ENCODE measurements at regions not wholly inside any gene's neighbourhood (a gene's known extent, or its start where the extent isn't known, plus 50 kb on each side); places are given as distances from the start of the nearest gene placed in this dataset.
"Not testable (repeated sequence)": the region's sequence is repeated elsewhere in the genome, so short reads cannot be mapped to it uniquely, and the experiment has no call there.

DNA sequence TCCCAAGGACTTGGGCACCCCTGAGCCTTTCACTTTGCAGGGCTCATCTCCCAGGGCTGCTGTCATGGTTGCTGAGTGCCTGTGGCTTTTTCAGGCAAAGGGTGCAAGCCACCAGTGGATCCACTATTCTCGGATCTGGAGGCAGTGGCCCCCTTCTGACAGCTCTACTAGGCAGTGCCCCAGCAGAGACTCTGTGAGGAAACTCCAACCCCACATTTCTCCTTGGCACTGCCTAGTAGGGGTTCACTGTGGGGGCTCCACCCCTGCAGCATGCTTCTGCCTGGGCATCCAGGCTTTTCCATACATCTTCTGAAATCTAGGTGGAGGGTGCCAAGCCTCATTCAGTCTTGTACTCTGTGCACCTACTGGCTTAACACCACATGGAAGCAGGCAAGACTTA is 675.0 kb upstream of the MBL2 start:
- Histone ChIP-seq H2AFZ (ENCODE audit: low read length, unreplicated experiment) (no peak overlapping the region), H3K36me3 (ENCODE audit: insufficient read depth, low read length) (no peaks in the 10 kb centered on the region), H3K4me3 (ENCODE audit: low read depth, low read length) (no peak overlapping the region), H3K27ac (ENCODE audit: low read depth, low read length) (no peak overlapping the region), H3K27me3 (ENCODE audit: insufficient read depth, low read length) (no peaks in the 10 kb centered on the region), H3K79me2 (ENCODE audit: control insufficient read depth, insufficient read depth, low read length, unreplicated experiment) (no peaks in the 10 kb centered on the region), H3K4me1 (ENCODE audit: control insufficient read depth, insufficient read depth, low read length, unreplicated experiment) (no peaks in the 10 kb centered on the region)

DNA sequence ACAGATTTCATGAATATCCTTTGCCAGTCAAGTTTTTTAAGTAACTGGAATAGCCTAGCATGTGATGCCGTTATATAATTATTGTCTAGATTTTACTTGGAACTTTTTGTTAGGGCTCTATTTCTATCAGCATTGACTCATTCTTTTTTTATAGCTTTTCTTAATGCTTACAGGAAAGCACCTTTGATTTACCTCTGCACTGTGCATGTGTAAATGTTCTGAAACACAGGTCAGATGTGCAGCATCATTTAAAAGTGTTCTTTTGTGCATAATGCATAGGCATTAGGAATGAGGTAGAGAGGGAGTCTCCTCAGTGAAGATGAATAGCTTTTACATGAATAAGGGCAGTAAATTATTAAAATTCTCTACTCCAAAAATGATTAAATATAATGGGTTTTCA is 669.3 kb upstream of the MBL2 start:
- Histone ChIP-seq H3K4me3 (ENCODE audit: low read depth, low read length) (no peak overlapping the region), H3K27ac (ENCODE audit: low read depth, low read length) (no peak overlapping the region), H3K36me3 (ENCODE audit: insufficient read depth, low read length) (no peaks in the 10 kb centered on the region), H3K4me1 (ENCODE audit: control insufficient read depth, insufficient read depth, low read length, unreplicated experiment) (no peaks in the 10 kb centered on the region), H2AFZ (ENCODE audit: low read length, unreplicated experiment) (no peak overlapping the region), H3K27me3 (ENCODE audit: insufficient read depth, low read length) (no peaks in the 10 kb centered on the region), H3K79me2 (ENCODE audit: control insufficient read depth, insufficient read depth, low read length, unreplicated experiment) (no peaks in the 10 kb centered on the region)

GRCh38 chr10:53440601-53441000 is 668.0 kb upstream of the MBL2 start:
- H3K4me3 ChIP-seq (ENCODE audit: low read depth, low read length), result no peak overlapping the region
- H3K4me1 ChIP-seq (ENCODE audit: control insufficient read depth, insufficient read depth, low read length, unreplicated experiment), result no peaks in the 10 kb centered on the region
- no peaks in the 10 kb centered on the region for H3K79me2 ChIP-seq (ENCODE audit: control insufficient read depth, insufficient read depth, low read length, unreplicated experiment)
- H3K27me3 ChIP-seq (ENCODE audit: insufficient read depth, low read length), result no peaks in the 10 kb centered on the region
- H3K36me3 ChIP-seq (ENCODE audit: insufficient read depth, low read length), result no peaks in the 10 kb centered on the region
- no peak overlapping the region for H2AFZ ChIP-seq (ENCODE audit: low read length, unreplicated experiment)
- H3K27ac ChIP-seq (ENCODE audit: low read depth, low read length), result no peak overlapping the region

- H3K27me3 ChIP-seq (ENCODE audit: insufficient read depth, low read length); H3K79me2 ChIP-seq (ENCODE audit: control insufficient read depth, insufficient read depth, low read length, unreplicated experiment); H3K4me3 ChIP-seq (ENCODE audit: low read depth, low read length); H2AFZ ChIP-seq (ENCODE audit: low read length, unreplicated experiment); H3K36me3 ChIP-seq (ENCODE audit: insufficient read depth, low read length); H3K27ac ChIP-seq (ENCODE audit: low read depth, low read length); H3K4me1 ChIP-seq (ENCODE audit: control insufficient read depth, insufficient read depth, low read length, unreplicated experiment): not testable (repeated sequence)
Observed at GRCh38 chr10:53439075-53439474, 666.5 kb upstream of the MBL2 start.

DNA sequence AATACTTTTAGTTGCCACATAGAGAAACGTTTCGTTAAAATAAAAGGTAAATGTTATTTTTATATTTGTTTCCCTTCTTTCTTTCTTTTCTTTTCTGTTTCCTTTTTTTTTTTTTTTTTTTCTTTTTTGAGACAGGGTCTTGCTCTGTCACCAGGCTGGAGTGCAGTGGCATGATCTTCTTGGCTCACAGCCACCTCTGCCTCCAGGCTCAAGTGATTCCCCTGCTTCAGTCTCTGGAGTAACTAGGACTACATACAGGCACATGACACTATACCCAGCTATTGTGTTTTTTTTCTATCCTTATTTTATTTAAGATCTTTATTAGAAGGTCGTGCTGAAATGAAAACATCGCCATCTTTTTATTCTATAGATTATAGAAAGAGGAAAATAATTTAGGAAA is 661.8 kb upstream of the MBL2 start:
- no peak overlapping the region for H2AFZ ChIP-seq (ENCODE audit: low read length, unreplicated experiment)
- H3K36me3 ChIP-seq (ENCODE audit: insufficient read depth, low read length), result no peaks in the 10 kb centered on the region
- no peak overlapping the region for H3K27ac ChIP-seq (ENCODE audit: low read depth, low read length)
- H3K79me2 ChIP-seq (ENCODE audit: control insufficient read depth, insufficient read depth, low read length, unreplicated experiment), result no peaks in the 10 kb centered on the region
- H3K4me3 ChIP-seq (ENCODE audit: low read depth, low read length), result no peak overlapping the region
- no peaks in the 10 kb centered on the region for H3K27me3 ChIP-seq (ENCODE audit: insufficient read depth, low read length)
- H3K4me1 ChIP-seq (ENCODE audit: control insufficient read depth, insufficient read depth, low read length, unreplicated experiment), result no peaks in the 10 kb centered on the region

DNA sequence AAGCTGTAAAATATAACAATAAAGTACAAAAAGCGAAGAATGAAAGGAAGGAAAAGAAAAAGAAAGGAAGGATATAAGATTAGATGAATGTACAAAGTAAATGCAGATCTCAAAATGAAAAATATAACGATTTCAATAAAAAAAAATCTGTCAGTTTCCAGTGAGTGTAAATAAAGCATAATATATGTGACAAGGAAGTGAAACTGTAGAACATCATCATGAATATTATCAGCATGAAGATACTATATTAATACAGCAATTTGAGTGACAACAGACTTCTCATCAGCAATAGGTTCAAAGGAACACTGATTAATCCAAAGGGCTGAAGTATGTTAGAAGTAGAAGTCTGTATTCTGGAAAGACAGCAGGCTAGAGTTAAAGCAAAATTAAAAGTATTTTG is 659.5 kb upstream of the MBL2 start:
- H3K4me1 ChIP-seq (ENCODE audit: control insufficient read depth, insufficient read depth, low read length, unreplicated experiment), result no peaks in the 10 kb centered on the region
- no peaks in the 10 kb centered on the region for H3K36me3 ChIP-seq (ENCODE audit: insufficient read depth, low read length)
- H3K27ac ChIP-seq (ENCODE audit: low read depth, low read length), result no peak overlapping the region
- H3K27me3 ChIP-seq (ENCODE audit: insufficient read depth, low read length), result no peaks in the 10 kb centered on the region
- no peaks in the 10 kb centered on the region for H3K79me2 ChIP-seq (ENCODE audit: control insufficient read depth, insufficient read depth, low read length, unreplicated experiment)
- no peak overlapping the region for H3K4me3 ChIP-seq (ENCODE audit: low read depth, low read length)
- no peak overlapping the region for H2AFZ ChIP-seq (ENCODE audit: low read length, unreplicated experiment)

GRCh38 chr10:53430974-53431373 is 658.4 kb upstream of the MBL2 start:
- no peaks in the 10 kb centered on the region for H3K79me2 ChIP-seq (ENCODE audit: control insufficient read depth, insufficient read depth, low read length, unreplicated experiment)
- H3K4me3 ChIP-seq (ENCODE audit: low read depth, low read length), result no peak overlapping the region
- no peaks in the 10 kb centered on the region for H3K4me1 ChIP-seq (ENCODE audit: control insufficient read depth, insufficient read depth, low read length, unreplicated experiment)
- no peak overlapping the region for H2AFZ ChIP-seq (ENCODE audit: low read length, unreplicated experiment)
- no peaks in the 10 kb centered on the region for H3K27me3 ChIP-seq (ENCODE audit: insufficient read depth, low read length)
- H3K27ac ChIP-seq (ENCODE audit: low read depth, low read length), result no peak overlapping the region
- no peaks in the 10 kb centered on the region for H3K36me3 ChIP-seq (ENCODE audit: insufficient read depth, low read length)

GRCh38 chr10:53430127-53430891 is 657.7 kb upstream of the MBL2 start:
- Histone ChIP-seq H3K27ac (ENCODE audit: low read depth, low read length) (no peak overlapping the region), H3K27me3 (ENCODE audit: insufficient read depth, low read length) (no peaks in the 10 kb centered on the region), H3K79me2 (ENCODE audit: control insufficient read depth, insufficient read depth, low read length, unreplicated experiment) (no peaks in the 10 kb centered on the region), H3K36me3 (ENCODE audit: insufficient read depth, low read length) (no peaks in the 10 kb centered on the region), H3K4me1 (ENCODE audit: control insufficient read depth, insufficient read depth, low read length, unreplicated experiment) (no peaks in the 10 kb centered on the region), H2AFZ (ENCODE audit: low read length, unreplicated experiment) (no peak overlapping the region), H3K4me3 (ENCODE audit: low read depth, low read length) (no peak overlapping the region)

DNA sequence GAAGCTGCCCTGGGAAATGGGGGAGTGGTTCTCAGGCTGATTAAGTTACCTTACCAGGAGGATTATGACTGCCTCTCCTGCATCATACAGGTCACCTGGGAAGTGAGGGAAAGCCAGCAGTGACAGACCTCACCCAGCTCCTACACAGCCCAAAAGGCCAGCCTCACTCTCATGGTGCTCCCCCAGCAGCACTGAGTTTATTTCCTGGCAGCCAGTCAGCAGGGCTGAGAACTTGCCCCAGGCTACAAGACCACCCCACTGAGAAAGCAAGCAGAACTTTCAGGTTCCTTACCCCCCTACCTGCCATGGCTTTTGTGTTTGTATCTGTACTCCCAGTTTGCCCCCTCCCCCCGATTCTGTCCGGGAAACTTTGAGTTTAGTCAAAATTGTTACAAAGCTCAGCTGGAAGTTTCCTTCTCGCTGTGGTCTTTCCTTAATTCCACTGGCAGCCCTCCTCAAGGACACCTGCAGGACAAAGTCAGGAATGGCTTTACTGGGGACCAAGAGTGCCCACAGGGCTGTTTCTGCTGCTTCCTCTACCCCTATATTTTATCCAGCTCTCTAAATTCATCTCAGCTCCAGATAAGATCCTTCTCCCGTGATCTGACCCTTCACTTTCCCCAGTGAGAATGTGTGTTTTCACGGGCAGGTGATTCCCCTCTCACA is 649.8 kb upstream of the MBL2 start:
- Histone ChIP-seq H3K27ac (ENCODE audit: low read depth, low read length) (no peak overlapping the region), H3K27me3 (ENCODE audit: insufficient read depth, low read length) (no peaks in the 10 kb centered on the region), H3K36me3 (ENCODE audit: insufficient read depth, low read length) (no peaks in the 10 kb centered on the region), H3K4me1 (ENCODE audit: control insufficient read depth, insufficient read depth, low read length, unreplicated experiment) (no peaks in the 10 kb centered on the region), H2AFZ (ENCODE audit: low read length, unreplicated experiment) (no peak overlapping the region), H3K79me2 (ENCODE audit: control insufficient read depth, insufficient read depth, low read length, unreplicated experiment) (no peaks in the 10 kb centered on the region), H3K4me3 (ENCODE audit: low read depth, low read length) (no peak overlapping the region)

DNA sequence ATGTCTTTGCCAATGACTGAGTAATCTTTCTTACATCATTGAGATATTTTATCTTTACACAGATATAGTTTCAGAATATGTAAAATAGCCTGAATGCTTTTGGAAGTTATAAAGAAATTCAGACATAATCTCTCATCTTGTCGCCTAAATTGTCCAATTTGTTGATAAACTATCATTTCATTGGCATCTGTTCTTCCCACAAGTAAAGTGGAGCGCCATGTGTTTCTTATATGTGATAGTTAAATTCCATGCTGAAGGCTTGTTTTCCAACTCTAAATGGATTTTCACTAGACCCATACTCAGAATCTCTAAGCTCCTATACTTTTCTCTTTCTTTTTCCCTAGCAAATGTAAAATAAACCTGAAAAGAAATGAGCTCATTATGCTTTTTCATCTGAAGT is 640.1 kb upstream of the MBL2 start:
- no peaks in the 10 kb centered on the region for H3K27me3 ChIP-seq (ENCODE audit: insufficient read depth, low read length)
- no peaks in the 10 kb centered on the region for H3K4me1 ChIP-seq (ENCODE audit: control insufficient read depth, insufficient read depth, low read length, unreplicated experiment)
- H3K36me3 ChIP-seq (ENCODE audit: insufficient read depth, low read length), result no peaks in the 10 kb centered on the region
- H2AFZ ChIP-seq (ENCODE audit: low read length, unreplicated experiment), result no peak overlapping the region
- no peaks in the 10 kb centered on the region for H3K79me2 ChIP-seq (ENCODE audit: control insufficient read depth, insufficient read depth, low read length, unreplicated experiment)
- no peak overlapping the region for H3K27ac ChIP-seq (ENCODE audit: low read depth, low read length)
- H3K4me3 ChIP-seq (ENCODE audit: low read depth, low read length), result no peak overlapping the region

GRCh38 chr10:53406532-53406931 is 633.9 kb upstream of the MBL2 start:
- no peaks in the 10 kb centered on the region for H3K27me3 ChIP-seq (ENCODE audit: insufficient read depth, low read length)
- H3K36me3 ChIP-seq (ENCODE audit: insufficient read depth, low read length), result no peaks in the 10 kb centered on the region
- no peak overlapping the region for H3K4me3 ChIP-seq (ENCODE audit: low read depth, low read length)
- no peak overlapping the region for H2AFZ ChIP-seq (ENCODE audit: low read length, unreplicated experiment)
- no peaks in the 10 kb centered on the region for H3K79me2 ChIP-seq (ENCODE audit: control insufficient read depth, insufficient read depth, low read length, unreplicated experiment)
- H3K27ac ChIP-seq (ENCODE audit: low read depth, low read length), result no peak overlapping the region
- H3K4me1 ChIP-seq (ENCODE audit: control insufficient read depth, insufficient read depth, low read length, unreplicated experiment), result no peaks in the 10 kb centered on the region

Data from ACC112 (cell line).